Mesenchymal stem cell (in vitro differentiated cells and primary cell): ENCODE measurements at regions not wholly inside any gene's neighbourhood (a gene's known extent, or its start where the extent isn't known, plus 50 kb on each side); places are given as distances from the start of the nearest gene placed in this dataset.

Experiments
- DNase-seq: peaks from one replicate; pipeline ENCODE4 v3.0.0-alpha.2; 2013
- H2AFZ ChIP-seq: one replicate; pipeline ENCODE4 v1.6.1; 2013; ENCODE audit warnings: low read depth, mild to moderate bottlenecking, control low read depth, inconsistent platforms, low read length, moderate library complexity
- H2AK5ac ChIP-seq: 2 replicates; pipeline ENCODE4 v1.6.1; 2013; ENCODE audit warnings: low read length, moderate library complexity, mild to moderate bottlenecking, inconsistent platforms; ENCODE audit not compliant: severe bottlenecking
- H2BK120ac ChIP-seq: one replicate; pipeline ENCODE4 v1.6.1; 2013; ENCODE audit warnings: low read depth, mild to moderate bottlenecking, inconsistent platforms, low read length, moderate library complexity
- H2BK12ac ChIP-seq, 2 experiments: one replicate each; pipeline ENCODE4 v1.6.1; 2013; ENCODE audit warnings: inconsistent platforms in 2 of 2, low read length in 2 of 2, mild to moderate bottlenecking in 2 of 2, moderate library complexity in 2 of 2, control low read depth in 1 of 2
- H2BK15ac ChIP-seq: one replicate; pipeline ENCODE4 v1.6.1; 2013; ENCODE audit warnings: mild to moderate bottlenecking, low read depth, inconsistent platforms; ENCODE audit not compliant: poor library complexity, severe bottlenecking
- H2BK5ac ChIP-seq: 2 replicates; pipeline ENCODE4 v1.6.1; 2013; ENCODE audit warnings: low read depth, mild to moderate bottlenecking, low read length, control low read depth, inconsistent platforms; ENCODE audit not compliant: poor library complexity, severe bottlenecking
- H3K14ac ChIP-seq, 2 experiments: one replicate each; pipeline ENCODE4 v1.6.1; 2013; ENCODE audit warnings: inconsistent platforms in 2 of 2, low read length in 2 of 2, control low read depth in 1 of 2, mild to moderate bottlenecking in 1 of 2, moderate library complexity in 1 of 2
- H3K18ac ChIP-seq, 2 experiments: one replicate each; pipeline ENCODE4 v1.6.1; 2013; ENCODE audit warnings: inconsistent platforms in 2 of 2, low read length in 2 of 2, control low read depth in 1 of 2, low read depth in 1 of 2, mild to moderate bottlenecking in 1 of 2
- H3K23ac ChIP-seq, 2 experiments: one replicate each; pipeline ENCODE4 v1.6.1; 2013; ENCODE audit warnings: inconsistent platforms in 2 of 2, low read length in 2 of 2, mild to moderate bottlenecking in 2 of 2, moderate library complexity in 2 of 2, control low read depth in 1 of 2
- H3K27ac ChIP-seq: 2 replicates; pipeline ENCODE4 v1.5.1; 2013; ENCODE audit warnings: mild to moderate bottlenecking, moderate library complexity, low read length, control low read depth, inconsistent platforms; ENCODE audit not compliant: poor library complexity, severe bottlenecking
- H3K27me3 ChIP-seq, 2 experiments: 2 replicates each; pipeline versions ENCODE4 v1.6.1 to v1.7.0; 2013; ENCODE audit warnings: low read length in 2 of 2, mild to moderate bottlenecking in 2 of 2, moderate library complexity in 2 of 2, control low read depth in 1 of 2, inconsistent platforms in 1 of 2; ENCODE audit not compliant: control insufficient read depth in 1 of 2, insufficient read depth in 1 of 2
- H3K36me3 ChIP-seq, 2 experiments: 2 replicates each; pipeline versions ENCODE4 v1.6.1 to v1.7.0; 2013; ENCODE audit warnings: low read length in 2 of 2, control low read depth in 1 of 2, inconsistent platforms in 1 of 2, low read depth in 1 of 2, mild to moderate bottlenecking in 1 of 2; ENCODE audit not compliant: insufficient read depth in 2 of 2, control insufficient read depth in 1 of 2
- H3K4ac ChIP-seq, 2 experiments: one replicate each; pipeline ENCODE4 v1.6.1; 2013; ENCODE audit warnings: inconsistent platforms in 2 of 2, low read length in 2 of 2, mild to moderate bottlenecking in 2 of 2, moderate library complexity in 2 of 2, control low read depth in 1 of 2, low read depth in 1 of 2
- H3K4me1 ChIP-seq: 2 replicates; pipeline ENCODE4 v1.6.1; 2013; ENCODE audit warnings: low read depth, low read length, control low read depth; ENCODE audit not compliant: control insufficient read depth, insufficient read depth
- H3K4me2 ChIP-seq: 2 replicates; pipeline ENCODE4 v1.6.1; 2013; ENCODE audit warnings: low read length, mild to moderate bottlenecking, inconsistent platforms; ENCODE audit not compliant: poor library complexity, severe bottlenecking
- H3K4me3 ChIP-seq, 2 experiments: 2 replicates each; pipeline versions ENCODE4 v1.5.1 to v1.7.0; 2013; ENCODE audit warnings: low read length in 2 of 2, mild to moderate bottlenecking in 2 of 2, control low read depth in 1 of 2, low read depth in 1 of 2; ENCODE audit not compliant: insufficient read depth in 1 of 2
- H3K79me1 ChIP-seq: replicated peaks from 2 replicates; pipeline ENCODE4 v1.6.1; 2013; ENCODE audit warnings: mild to moderate bottlenecking, control low read depth, low read length, inconsistent platforms; ENCODE audit not compliant: poor library complexity, severe bottlenecking
- H3K9ac ChIP-seq: 2 replicates; pipeline ENCODE4 v1.7.0; 2013; ENCODE audit warnings: mild to moderate bottlenecking, low read length, moderate library complexity
- H3K9me3 ChIP-seq: 2 replicates; pipeline ENCODE4 v1.7.0; 2013; ENCODE audit warnings: mild to moderate bottlenecking, low read length; ENCODE audit not compliant: control insufficient read depth
- H4K8ac ChIP-seq: one replicate; pipeline ENCODE4 v1.6.1; 2013; ENCODE audit warnings: inconsistent platforms, mild to moderate bottlenecking, low read length, moderate library complexity
- H4K91ac ChIP-seq: one replicate; pipeline ENCODE4 v1.6.1; 2013; ENCODE audit warnings: mild to moderate bottlenecking, low read length, inconsistent platforms
- WGBS: methylation state at CpG from one replicate; pipeline ENCODE4 v1.1.7; 2013; ENCODE audit warnings: mixed read lengths; 5-methylcytosine and 5-hydroxymethylcytosine counted together

GRCh38 chr4:158319880-158320279, 109.6 kb downstream of the TMEM144 start:
- H3K4me3 ChIP-seq, result no peak overlapping the region
- DNase-seq, result no peak
- WGBS, result 85% methylated on average over 7 of the region's 7 CpGs

GRCh38 chr4:158322109-158322508, 111.8 kb downstream of the TMEM144 start:
- Histone ChIP-seq H2BK15ac (no peak overlapping the region), H3K27me3 (no peaks in the 10 kb centered on the region), H3K27ac (no peak overlapping the region), H3K4me1 (no peaks in the 10 kb centered on the region), H3K9ac (no peak overlapping the region), H3K9me3 (no peaks in the 10 kb centered on the region), H2BK12ac (no peak overlapping the region), H2AFZ (no peak overlapping the region), H2BK5ac (no peak overlapping the region), H3K23ac (no peak overlapping the region), H3K14ac (no peak overlapping the region), H3K4me3 (no peak overlapping the region), H4K8ac (no peak overlapping the region), H3K36me3 (no peaks in the 10 kb centered on the region), H3K79me1 (no peaks in the 10 kb centered on the region), H2BK120ac (no peak overlapping the region), H3K4ac (no peak overlapping the region), H2AK5ac (no peak overlapping the region), H4K91ac (no peak overlapping the region), H3K4me2 (no peak overlapping the region), H3K18ac (no peak overlapping the region)
- 83% methylated on average over 1 of the region's 1 CpG for WGBS
- no peak for DNase-seq

More at GRCh38 chr4:158319880-158320279, 109.6 kb downstream of the TMEM144 start:
- Histone ChIP-seq H3K4me1 (no peaks in the 10 kb centered on the region), H3K4ac (no peak overlapping the region), H3K18ac (no peak overlapping the region), H2AK5ac (no peak overlapping the region), H4K8ac (no peak overlapping the region), H2BK12ac (no peak overlapping the region), H3K79me1 (no peaks in the 10 kb centered on the region), H3K9me3 (no peaks in the 10 kb centered on the region), H3K9ac (no peak overlapping the region), H2BK15ac (no peak overlapping the region), H3K27me3 (no peaks in the 10 kb centered on the region), H3K23ac (no peak overlapping the region), H2BK5ac (no peak overlapping the region), H3K27ac (no peak overlapping the region), H2AFZ (no peak overlapping the region), H3K36me3 (no peaks in the 10 kb centered on the region), H2BK120ac (no peak overlapping the region), H4K91ac (no peak overlapping the region), H3K4me2 (no peak overlapping the region), H3K14ac (no peak overlapping the region)

- 54% methylated on average over 5 of the region's 5 CpGs for WGBS
- H3K36me3 ChIP-seq, result no peaks in the 10 kb centered on the region
- DNase-seq, result no peak
- H2BK15ac ChIP-seq, result no peak overlapping the region
- no peaks in the 10 kb centered on the region for H3K27me3 ChIP-seq
- no peaks in the 10 kb centered on the region for H3K79me1 ChIP-seq
- H4K8ac ChIP-seq, result no peak overlapping the region
- no peak overlapping the region for H2AK5ac ChIP-seq
- H3K23ac ChIP-seq, result no peak overlapping the region
- H2BK120ac ChIP-seq, result no peak overlapping the region
- H3K9ac ChIP-seq, result no peak overlapping the region
- no peak overlapping the region for H3K4me3 ChIP-seq
- no peaks in the 10 kb centered on the region for H3K9me3 ChIP-seq
- no peak overlapping the region for H3K14ac ChIP-seq
- no peak overlapping the region for H3K18ac ChIP-seq
- no peak overlapping the region for H2BK5ac ChIP-seq
- no peak overlapping the region for H2AFZ ChIP-seq
- H3K4me2 ChIP-seq, result no peak overlapping the region
- H4K91ac ChIP-seq, result no peak overlapping the region
- no peaks in the 10 kb centered on the region for H3K4me1 ChIP-seq
- H3K4ac ChIP-seq, result no peak overlapping the region
- H2BK12ac ChIP-seq, result no peak overlapping the region
- no peak overlapping the region for H3K27ac ChIP-seq
Observed at GRCh38 chr4:158327525-158327924, 117.2 kb downstream of the TMEM144 start.

- no peak overlapping the region for H4K8ac ChIP-seq
- H4K91ac ChIP-seq, result no peak overlapping the region
- no peak overlapping the region for H2BK12ac ChIP-seq
- H3K79me1 ChIP-seq, result no peaks in the 10 kb centered on the region
- H3K4me1 ChIP-seq, result no peaks in the 10 kb centered on the region
- H2BK120ac ChIP-seq, result no peak overlapping the region
- H3K27ac ChIP-seq, result no peak overlapping the region
- H3K14ac ChIP-seq, result no peak overlapping the region
- H3K4me3 ChIP-seq, result no peak overlapping the region
- no peak overlapping the region for H3K18ac ChIP-seq
- H3K9ac ChIP-seq, result no peak overlapping the region
- H2AK5ac ChIP-seq, result no peak overlapping the region
- H3K27me3 ChIP-seq, result no peaks in the 10 kb centered on the region
- H3K4ac ChIP-seq, result no peak overlapping the region
- DNase-seq, result no peak
- H3K23ac ChIP-seq, result no peak overlapping the region
- H2BK15ac ChIP-seq, result no peak overlapping the region
- H3K36me3 ChIP-seq, result no peaks in the 10 kb centered on the region
- H3K4me2 ChIP-seq, result no peak overlapping the region
- H2AFZ ChIP-seq, result no peak overlapping the region
- H2BK5ac ChIP-seq, result no peak overlapping the region
- no peaks in the 10 kb centered on the region for H3K9me3 ChIP-seq
Observed at GRCh38 chr4:158331863-158332262, 121.6 kb downstream of the TMEM144 start.
